Testis (tissue), 2 donors: ENCODE measurements at regions not wholly inside any gene's neighbourhood (a gene's known extent, or its start where the extent isn't known, plus 50 kb on each side); places are given as distances from the start of the nearest gene placed in this dataset.

Experiments used
- CTCF ChIP-seq, 3 experiments: fragments of 450-650 bp in 2 of 3; fragments of 200-600 bp in 1 of 3; sonication (generic) in 1 of 3; IDR thresholded peaks; one replicate each; pipeline ENCODE4 v1.5.1; 2016 to 2019; ENCODE audit warnings: antibody characterized with exemption in 3 of 3, mild to moderate bottlenecking in 2 of 3, moderate library complexity in 1 of 3
- POLR2A ChIP-seq: fragments of 450-650 bp; IDR thresholded peaks from one replicate; pipeline ENCODE4 v1.6.1; 2017; ENCODE audit warnings: antibody characterized with exemption, mild to moderate bottlenecking, moderate library complexity

- TF ChIP-seq POLR2A (no peak), CTCF (IDR thresholded peaks at IDR 0.05) (no peak)
Measured at GRCh38 chr3:43997788-43998369, 243.8 kb upstream of the TOPAZ1 start.
